ENCODE measurements at regions not wholly inside any gene's neighbourhood (a gene's known extent, or its start where the extent isn't known, plus 50 kb on each side); places are given as distances from the start of the nearest gene placed in this dataset.

DNA sequence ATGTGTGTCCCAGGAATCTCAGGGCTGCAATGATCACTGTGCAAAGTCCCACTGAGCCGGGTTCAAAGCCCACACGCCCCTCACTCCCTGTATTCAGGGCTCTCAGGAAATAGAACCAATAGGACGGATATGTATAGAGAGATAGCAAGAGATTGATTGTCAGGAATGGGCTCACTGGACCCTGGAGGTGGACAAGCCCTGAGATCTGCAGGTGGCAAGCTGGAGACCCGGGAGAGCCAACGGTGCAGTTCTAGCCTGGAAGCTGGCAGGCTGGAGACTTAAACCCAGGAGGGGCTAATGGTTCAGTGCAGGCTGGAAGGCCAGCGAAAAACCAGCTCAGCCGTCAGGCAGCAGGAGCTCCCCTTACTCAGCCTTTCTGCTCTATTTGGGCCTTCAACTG lies 52.8 kb upstream of the ADRA2C start:
- no peaks in the 10 kb centered on the region for H4K20me1 ChIP-seq (ENCODE audit: insufficient read depth)
- no peak overlapping the region for H3K4me2 ChIP-seq (ENCODE audit: unreplicated experiment)
- no peaks in the 10 kb centered on the region for H3K79me2 ChIP-seq (ENCODE audit: insufficient read depth)
- in situ Hi-C loops (cut with MboI) = no loop called here
- H3K4me1 ChIP-seq (ENCODE audit: insufficient read depth) = peaks cover under 1% of the 10 kb centered on the region
- no peaks in the 10 kb centered on the region for H3K9me2 ChIP-seq (ENCODE audit: insufficient read depth)
- H3K4me3 ChIP-seq = no peak overlapping the region
- no peaks in the 10 kb centered on the region for H3K36me3 ChIP-seq (ENCODE audit: low read depth)
- no peak for DNase-seq
- no peaks in the 10 kb centered on the region for H3K9me3 ChIP-seq (ENCODE audit: low read depth)
- H3K9ac ChIP-seq = no peak overlapping the region
- H3K27me3 ChIP-seq (replicated peaks; ENCODE audit: insufficient read depth) = peaks cover 7% of the 10 kb centered on the region
- TF ChIP-seq EZH2phosphoT487 (IDR thresholded peaks at IDR 0.05; ENCODE audit: insufficient read depth, low read depth) (no peak), EZH2 (IDR thresholded peaks at IDR 0.05; ENCODE audit: insufficient read depth, poor library complexity, severe bottlenecking) (no peak)
- no peak overlapping the region for H2AFZ ChIP-seq
- 56 to 57% methylated on average over 7 of the region's 7 CpGs for WGBS, 2 experiments (ENCODE audit: low coverage in 1 of 2, low lambda C conversion rate in 2 of 2, missing lambda C conversion rate in 2 of 2)
- no peak overlapping the region for H3K27ac ChIP-seq
- H3F3A ChIP-seq (ENCODE audit: insufficient read depth) = no peaks in the 10 kb centered on the region

DNA sequence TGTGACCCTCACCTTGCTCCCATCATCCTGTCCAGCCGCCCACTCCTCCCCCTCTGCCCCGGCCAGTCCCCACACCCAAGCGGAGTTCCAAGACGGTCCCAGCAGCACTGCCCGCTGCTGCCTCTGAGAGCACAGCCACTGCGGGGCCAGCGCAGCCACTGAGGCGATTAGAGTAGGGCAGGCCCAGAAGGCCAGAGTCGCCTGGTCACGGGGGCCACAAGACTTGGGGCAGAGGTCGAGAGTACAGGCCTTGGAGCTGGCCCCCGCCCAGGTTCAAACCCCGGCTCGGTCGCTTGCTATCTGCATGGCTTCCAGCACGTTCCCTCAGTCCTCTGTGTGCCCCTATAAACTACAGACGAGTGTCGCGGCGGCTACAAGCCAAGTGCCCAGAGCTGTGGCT lies 53.2 kb upstream of the ADRA2C start:
- Histone ChIP-seq H3K27ac (no peak overlapping the region), H3K9ac (no peak overlapping the region), H3K9me3 (ENCODE audit: low read depth) (no peaks in the 10 kb centered on the region), H3K4me1 (ENCODE audit: insufficient read depth) (peaks cover 5% of the 10 kb centered on the region), H3K4me3 (no peak overlapping the region), H3K9me2 (ENCODE audit: insufficient read depth) (no peaks in the 10 kb centered on the region), H3K36me3 (ENCODE audit: low read depth) (no peaks in the 10 kb centered on the region), H2AFZ (no peak overlapping the region), H3K79me2 (ENCODE audit: insufficient read depth) (no peaks in the 10 kb centered on the region), H3F3A (ENCODE audit: insufficient read depth) (no peaks in the 10 kb centered on the region), H3K4me2 (ENCODE audit: unreplicated experiment) (no peak overlapping the region), H3K27me3 (replicated peaks; ENCODE audit: insufficient read depth) (peaks cover 3% of the 10 kb centered on the region; the same call in 1 of the 2 replicates), H4K20me1 (ENCODE audit: insufficient read depth) (no peaks in the 10 kb centered on the region)
- 79 to 80% methylated on average over 19 to 20 of the region's 20 CpGs for WGBS, 2 experiments (ENCODE audit: low coverage in 1 of 2, low lambda C conversion rate in 2 of 2, missing lambda C conversion rate in 2 of 2)
- in situ Hi-C loops (cut with MboI) = no loop called here
- TF ChIP-seq EZH2 (IDR thresholded peaks at IDR 0.05; ENCODE audit: insufficient read depth, poor library complexity, severe bottlenecking) = no peak
- TF ChIP-seq EZH2phosphoT487 (IDR thresholded peaks at IDR 0.05; ENCODE audit: insufficient read depth, low read depth) = no peak
- DNase-seq = no peak

DNA sequence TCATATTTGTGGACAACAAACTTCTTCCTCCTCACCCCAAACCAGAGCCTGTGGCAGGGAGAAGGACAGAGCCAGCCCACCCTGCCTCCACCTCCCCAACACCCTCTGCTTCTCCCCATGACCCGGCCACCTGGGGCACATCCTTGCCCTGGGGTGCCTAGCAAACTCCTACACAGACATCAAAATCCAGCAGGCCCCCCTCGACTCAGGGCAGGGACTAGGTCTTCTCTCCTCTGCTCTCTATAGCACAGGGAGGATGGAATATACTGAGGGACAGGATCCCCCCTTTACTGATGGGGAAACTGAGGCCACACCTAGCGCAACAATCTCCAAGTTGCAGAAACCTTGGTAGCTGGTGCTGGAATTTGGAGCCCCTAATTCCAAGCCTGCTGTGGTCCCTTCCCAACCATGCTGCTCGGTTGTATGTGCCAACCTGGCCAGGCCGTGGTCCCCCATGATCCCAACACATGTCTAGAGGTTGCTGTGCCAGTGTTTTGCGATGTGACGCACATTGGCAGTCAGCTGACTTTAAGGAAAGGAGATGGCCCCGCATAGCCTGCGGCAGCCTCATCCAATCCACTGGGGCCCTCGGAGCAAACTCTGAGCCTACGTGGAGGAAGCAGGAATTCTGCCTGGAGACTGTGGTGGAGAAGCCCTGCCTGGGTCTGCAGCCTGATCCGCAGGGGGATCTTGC lies 53.9 kb upstream of the ADRA2C start:
- H3K4me2 ChIP-seq (ENCODE audit: unreplicated experiment) = no peak overlapping the region
- H4K20me1 ChIP-seq (ENCODE audit: insufficient read depth) = no peaks in the 10 kb centered on the region
- H3K79me2 ChIP-seq (ENCODE audit: insufficient read depth) = no peaks in the 10 kb centered on the region
- H3K36me3 ChIP-seq (ENCODE audit: low read depth) = no peaks in the 10 kb centered on the region
- no peak for TF ChIP-seq EZH2 (IDR thresholded peaks at IDR 0.05; ENCODE audit: insufficient read depth, poor library complexity, severe bottlenecking)
- TF ChIP-seq EZH2phosphoT487 (IDR thresholded peaks at IDR 0.05; ENCODE audit: insufficient read depth, low read depth) = no peak
- 58 to 63% methylated on average over 12 of the region's 12 CpGs for WGBS, 2 experiments (ENCODE audit: low coverage in 1 of 2, low lambda C conversion rate in 2 of 2, missing lambda C conversion rate in 2 of 2)
- no peak overlapping the region for H3K27ac ChIP-seq
- H3K27me3 ChIP-seq (replicated peaks; ENCODE audit: insufficient read depth) = no peaks in the 10 kb centered on the region
- in situ Hi-C loops (cut with MboI) = no loop called here
- H3K9me2 ChIP-seq (ENCODE audit: insufficient read depth) = no peaks in the 10 kb centered on the region
- peaks cover 12% of the 10 kb centered on the region for H3K4me1 ChIP-seq (ENCODE audit: insufficient read depth)
- no peak for DNase-seq
- H3K9me3 ChIP-seq (ENCODE audit: low read depth) = no peaks in the 10 kb centered on the region
- no peak overlapping the region for H3K4me3 ChIP-seq
- H2AFZ ChIP-seq = no peak overlapping the region
- H3K9ac ChIP-seq = no peak overlapping the region
- H3F3A ChIP-seq (ENCODE audit: insufficient read depth) = no peaks in the 10 kb centered on the region

DNA sequence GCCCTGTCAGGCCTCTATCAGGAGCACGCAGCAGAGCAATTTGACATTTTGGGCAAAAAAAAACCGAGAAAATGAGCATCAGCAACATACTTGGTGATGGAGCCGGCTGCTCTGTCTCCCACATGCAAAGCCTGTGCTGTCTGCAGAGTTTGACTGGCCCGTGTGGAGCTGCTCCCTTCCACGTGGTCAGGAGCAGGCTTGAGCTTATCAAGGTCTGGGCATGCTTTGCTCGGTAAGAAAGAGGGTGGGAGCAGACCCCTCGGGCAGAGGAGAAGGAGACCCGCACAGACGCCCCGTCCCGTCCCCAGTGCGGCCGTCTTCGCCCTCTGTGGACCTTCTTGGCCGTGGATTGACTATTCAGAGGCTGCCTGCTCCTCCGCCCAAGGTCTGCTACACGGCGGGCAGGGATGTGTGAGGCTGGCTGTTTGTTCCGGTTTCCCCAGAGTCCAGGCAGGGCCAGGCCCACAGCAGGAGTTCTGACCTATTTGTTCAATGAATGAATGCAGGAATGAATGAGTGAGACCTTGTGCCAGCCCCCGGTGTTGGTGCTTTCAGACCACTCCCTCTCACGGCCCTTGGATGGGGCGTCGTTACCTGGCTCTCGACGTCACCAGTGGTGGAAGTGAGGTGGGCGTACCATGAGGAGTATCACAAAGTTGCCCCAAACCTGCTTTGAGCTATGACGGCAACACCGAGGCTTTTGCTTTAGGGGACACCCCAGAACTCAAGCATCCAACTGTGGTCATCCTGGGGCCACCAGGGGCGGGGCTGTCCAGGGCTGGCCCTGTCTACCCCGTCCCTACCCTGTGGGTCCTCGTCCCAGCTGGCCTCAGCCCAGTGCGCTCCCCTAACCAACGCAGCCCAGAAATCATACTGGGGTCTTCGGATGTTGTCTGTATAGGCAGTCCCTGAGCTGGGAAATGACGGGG lies 54.7 kb upstream of the ADRA2C start:
- no peak for TF ChIP-seq EZH2phosphoT487 (IDR thresholded peaks at IDR 0.05; ENCODE audit: insufficient read depth, low read depth)
- TF ChIP-seq EZH2 (IDR thresholded peaks at IDR 0.05; ENCODE audit: insufficient read depth, poor library complexity, severe bottlenecking) = no peak

More for the DNA sequence above, 54.7 kb upstream of the ADRA2C start:
- H3K36me3 ChIP-seq (ENCODE audit: low read depth) = no peaks in the 10 kb centered on the region
- H3K4me1 ChIP-seq (ENCODE audit: insufficient read depth) = peaks cover 13% of the 10 kb centered on the region
- in situ Hi-C loops (cut with MboI) = no loop called here
- no peak overlapping the region for H3K27ac ChIP-seq
- no peak overlapping the region for H3K4me3 ChIP-seq
- no peaks in the 10 kb centered on the region for H3K79me2 ChIP-seq (ENCODE audit: insufficient read depth)
- no peaks in the 10 kb centered on the region for H3K9me2 ChIP-seq (ENCODE audit: insufficient read depth)
- H3K27me3 ChIP-seq (replicated peaks; ENCODE audit: insufficient read depth) = no peaks in the 10 kb centered on the region
- DNase-seq = no peak
- H3K9me3 ChIP-seq (ENCODE audit: low read depth) = no peaks in the 10 kb centered on the region
- no peak overlapping the region for H2AFZ ChIP-seq
- no peak overlapping the region for H3K4me2 ChIP-seq (ENCODE audit: unreplicated experiment)
- 60 to 66% methylated on average over 35 of the region's 35 CpGs for WGBS, 2 experiments (ENCODE audit: low coverage in 1 of 2, low lambda C conversion rate in 2 of 2, missing lambda C conversion rate in 2 of 2)
- no peaks in the 10 kb centered on the region for H4K20me1 ChIP-seq (ENCODE audit: insufficient read depth)
- H3K9ac ChIP-seq = no peak overlapping the region
- no peaks in the 10 kb centered on the region for H3F3A ChIP-seq (ENCODE audit: insufficient read depth)

Measured in GM23248 (cell line).